ENCODE measurements at regions not wholly inside any gene's neighbourhood (a gene's known extent, or its start where the extent isn't known, plus 50 kb on each side); places are given as distances from the start of the nearest gene placed in this dataset.

DNA sequence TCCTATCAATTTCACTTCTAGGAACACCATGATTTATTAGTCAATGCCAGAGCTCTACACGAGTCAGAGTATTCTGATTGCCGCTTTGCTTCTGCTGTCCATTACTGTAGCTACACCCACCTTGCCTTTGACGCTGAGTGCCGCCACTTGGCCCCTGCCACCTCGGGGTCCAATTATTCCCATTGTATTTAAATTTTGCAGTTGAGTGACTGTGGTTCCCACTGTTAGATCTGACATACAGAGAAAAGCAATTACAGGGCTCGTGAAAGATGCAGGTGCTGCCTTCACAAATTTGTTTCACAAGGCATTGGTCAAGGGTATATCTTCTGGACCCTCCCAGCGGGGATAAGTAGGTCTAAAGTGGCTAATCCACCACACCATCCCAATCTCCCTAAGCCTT lies 428.9 kb downstream of the SIPA1L2 start:
- TF ChIP-seq, protein P1, sequence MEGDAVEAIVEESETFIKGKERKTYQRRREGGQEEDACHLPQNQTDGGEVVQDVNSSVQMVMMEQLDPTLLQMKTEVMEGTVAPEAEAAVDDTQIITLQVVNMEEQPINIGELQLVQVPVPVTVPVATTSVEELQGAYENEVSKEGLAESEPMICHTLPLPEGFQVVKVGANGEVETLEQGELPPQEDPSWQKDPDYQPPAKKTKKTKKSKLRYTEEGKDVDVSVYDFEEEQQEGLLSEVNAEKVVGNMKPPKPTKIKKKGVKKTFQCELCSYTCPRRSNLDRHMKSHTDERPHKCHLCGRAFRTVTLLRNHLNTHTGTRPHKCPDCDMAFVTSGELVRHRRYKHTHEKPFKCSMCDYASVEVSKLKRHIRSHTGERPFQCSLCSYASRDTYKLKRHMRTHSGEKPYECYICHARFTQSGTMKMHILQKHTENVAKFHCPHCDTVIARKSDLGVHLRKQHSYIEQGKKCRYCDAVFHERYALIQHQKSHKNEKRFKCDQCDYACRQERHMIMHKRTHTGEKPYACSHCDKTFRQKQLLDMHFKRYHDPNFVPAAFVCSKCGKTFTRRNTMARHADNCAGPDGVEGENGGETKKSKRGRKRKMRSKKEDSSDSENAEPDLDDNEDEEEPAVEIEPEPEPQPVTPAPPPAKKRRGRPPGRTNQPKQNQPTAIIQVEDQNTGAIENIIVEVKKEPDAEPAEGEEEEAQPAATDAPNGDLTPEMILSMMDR (conservative IDR thresholded peaks at IDR 0.05; ENCODE audit: low read depth, low read length), result no peak
- TF ChIP-seq EZH2 (IDR thresholded peaks at IDR 0.05; ENCODE audit: low read length, unreplicated experiment) (no peak), EZH2phosphoT487 (IDR thresholded peaks at IDR 0.05; ENCODE audit: borderline replicate concordance, low read length) (no peak)

All from PC-3 (cell line).